Ureter (tissue), 1 donor: ENCODE measurements at regions not wholly inside any gene's neighbourhood (a gene's known extent, or its start where the extent isn't known, plus 50 kb on each side); places are given as distances from the start of the nearest gene placed in this dataset.
"Not testable (repeated sequence)": the region's sequence is repeated elsewhere in the genome, so short reads cannot be mapped to it uniquely, and the experiment has no call there.

ENCODE experiments used
- DNase-seq: peaks from one replicate; pipeline ENCODE4 v3.0.0-alpha.2; 2020; ENCODE audit warnings: low spot score
- donor health status: DM: yes; HTN: yes; CAD: no.

- no peak for DNase-seq
These were observed 328.4 kb downstream of the PAPSS1 start for GRCh38 chr4:107391630-107392028.

- DNase-seq, result no peak
These were observed 328.9 kb downstream of the PAPSS1 start for GRCh38 chr4:107391009-107391629.

GRCh38 chr4:107389965-107390364 is 330.1 kb downstream of the PAPSS1 start:
- DNase-seq, result no peak

- DNase-seq, result no peak
These were observed 331.2 kb downstream of the PAPSS1 start for GRCh38 chr4:107388736-107389274.

DNA sequence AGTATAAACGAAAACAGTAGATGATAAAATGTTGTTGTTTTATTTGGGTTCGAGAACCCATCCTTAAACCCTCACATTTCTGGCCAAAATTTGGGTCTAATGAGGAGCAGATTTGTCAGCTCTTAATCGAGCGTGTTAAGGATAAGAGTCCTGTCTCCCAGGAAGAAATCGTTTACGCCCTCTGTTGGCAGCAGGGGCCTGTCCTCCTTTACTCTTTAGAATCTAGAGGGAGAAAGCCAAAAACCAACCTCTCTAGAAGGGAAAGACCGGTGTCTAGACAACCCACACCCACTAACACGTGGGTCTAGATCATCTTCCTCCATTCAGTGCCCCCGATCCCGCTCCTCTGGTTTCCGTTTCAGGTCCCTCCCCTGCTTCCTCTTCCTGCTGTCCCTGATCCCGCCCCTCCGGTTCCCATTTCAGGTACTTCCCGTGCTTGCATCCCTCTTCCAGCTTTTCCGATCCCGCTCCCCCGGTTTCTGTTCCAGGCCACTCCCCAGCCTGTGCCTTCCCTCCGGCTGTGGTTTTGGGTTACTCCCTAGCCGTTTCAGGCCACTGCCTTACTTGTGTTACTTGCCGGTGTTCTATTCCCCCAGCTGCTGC is 339.1 kb downstream of the PAPSS1 start:
- no peak for DNase-seq

- DNase-seq, result no peak
These were observed 339.8 kb downstream of the PAPSS1 start for GRCh38 chr4:107380190-107380589.

DNA sequence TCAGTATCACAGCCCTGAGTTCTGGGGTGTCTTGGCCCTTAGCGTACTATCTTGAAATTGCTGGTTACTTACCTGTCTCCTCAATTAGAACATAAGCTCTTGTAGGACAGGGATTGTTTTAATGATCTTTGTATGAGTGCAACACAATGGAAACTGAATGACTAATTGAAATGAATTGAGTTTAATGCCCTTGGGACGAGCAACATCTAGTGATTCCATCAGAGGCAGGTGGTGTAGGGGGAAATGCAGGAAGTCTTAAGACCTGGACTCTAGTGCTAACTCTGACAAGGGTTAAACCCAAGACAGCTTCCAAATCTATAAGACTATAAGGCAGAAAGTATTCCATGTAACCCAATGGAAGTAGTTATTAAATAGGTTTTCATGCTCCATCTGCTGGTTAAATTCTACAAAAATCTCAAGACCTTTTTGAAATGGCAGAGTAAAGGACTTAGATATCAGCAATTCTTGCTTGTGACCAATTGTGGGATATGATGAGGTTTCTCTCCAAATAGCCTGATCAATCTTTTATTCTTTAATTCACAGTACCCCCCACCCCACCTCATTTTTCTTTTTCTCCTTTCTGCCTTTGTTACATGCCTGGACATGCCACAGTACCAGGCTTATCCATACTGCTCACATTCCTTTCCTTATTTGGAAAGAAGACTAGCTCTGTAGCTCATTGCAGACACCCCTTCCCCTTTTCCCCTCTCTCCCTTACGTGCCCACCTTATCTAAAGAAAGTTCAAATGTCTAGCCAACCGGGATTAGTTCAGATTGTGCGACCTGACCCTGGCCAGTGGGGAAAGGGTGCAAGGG is 340.8 kb downstream of the PAPSS1 start:
- DNase-seq, result no peak

GRCh38 chr4:107376293-107376692 is 340.2 kb upstream of the DKK2 start:
- no peak for DNase-seq

DNA sequence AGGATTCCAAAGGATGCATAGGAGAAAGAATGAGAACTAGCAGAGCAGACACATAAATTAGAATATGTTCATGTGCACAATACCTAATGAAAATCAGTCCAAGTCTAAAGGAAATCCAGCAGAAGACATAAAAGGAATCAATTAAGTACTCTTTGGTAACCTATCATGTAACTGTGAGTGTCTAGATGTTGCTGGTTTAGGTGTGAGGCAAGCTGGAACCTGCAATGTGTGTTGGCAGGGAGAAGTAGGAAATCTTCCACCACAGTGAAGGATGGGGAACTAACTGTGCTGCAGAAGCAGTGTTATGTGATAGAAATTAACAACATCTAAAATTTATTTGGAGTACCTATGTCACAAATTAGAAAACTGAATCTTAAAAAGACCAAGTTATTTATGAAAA is 330.8 kb upstream of the DKK2 start:
- no peak for DNase-seq

GRCh38 chr4:107366016-107366735 is 330.1 kb upstream of the DKK2 start:
- DNase-seq, result no peak

DNA sequence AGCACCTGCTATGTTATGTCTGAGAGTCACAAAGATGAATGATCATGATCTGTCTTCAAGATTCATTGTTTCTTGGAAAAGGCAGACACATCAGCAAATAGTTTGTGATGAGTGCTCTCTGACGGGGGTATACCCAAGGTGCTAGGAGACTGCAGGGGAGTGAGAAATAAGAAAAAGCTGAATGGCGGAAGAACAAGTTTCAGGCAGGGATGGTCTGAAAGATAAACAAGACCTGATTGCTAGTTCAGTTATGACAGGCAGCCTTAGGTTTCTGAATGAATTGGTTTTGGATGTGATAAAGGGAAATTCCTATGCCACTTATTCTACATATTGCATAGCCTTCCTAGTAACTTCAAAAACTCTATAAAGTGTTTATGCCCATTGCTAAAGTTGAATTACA is 327.0 kb upstream of the DKK2 start:
- no peak for DNase-seq

- no peak for DNase-seq
These were observed 323.1 kb upstream of the DKK2 start for GRCh38 chr4:107359208-107359607.

DNA sequence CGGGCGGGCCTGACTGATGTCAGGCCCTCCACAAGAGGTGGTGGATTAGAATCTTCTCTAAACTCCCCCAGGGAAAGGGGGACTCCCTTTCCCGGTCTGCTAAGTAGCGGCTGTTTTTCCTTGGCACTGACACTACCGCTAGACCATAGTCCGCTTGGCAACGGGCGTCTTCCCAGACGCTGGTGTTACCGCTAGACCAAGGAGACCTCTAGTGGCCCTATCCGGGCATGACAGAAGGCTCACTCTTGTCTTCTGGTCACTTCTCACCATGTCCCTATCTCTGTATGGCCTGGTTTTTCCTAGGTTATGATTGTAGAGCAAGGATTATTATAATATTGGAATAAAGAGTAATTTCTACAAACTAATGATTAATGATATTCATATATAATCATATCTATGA is 318.2 kb upstream of the DKK2 start:
- not testable (repeated sequence) for DNase-seq

- DNase-seq, result no peak
These were observed 315.1 kb upstream of the DKK2 start for GRCh38 chr4:107351196-107351595.

- DNase-seq, result no peak
These were observed 313.6 kb upstream of the DKK2 start for GRCh38 chr4:107349732-107350131.

DNA sequence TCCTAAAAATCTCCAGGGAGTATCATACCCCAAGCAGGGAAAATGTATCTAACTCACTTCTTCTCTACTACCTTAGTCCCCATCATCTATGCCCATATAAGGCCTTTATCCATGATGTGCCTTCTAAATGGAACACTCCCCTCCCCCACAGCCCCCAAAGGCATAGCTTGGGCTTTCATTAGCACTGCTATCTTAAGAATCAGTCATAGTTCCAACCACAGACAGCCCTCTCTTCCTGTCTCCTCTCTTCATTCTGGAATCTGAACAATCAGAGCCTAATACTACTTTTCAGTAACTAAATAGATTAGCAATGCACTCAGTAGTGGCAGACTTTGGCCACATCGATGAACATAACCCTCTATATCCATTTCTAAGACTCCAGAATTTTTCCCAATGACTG is 313.2 kb upstream of the DKK2 start:
- DNase-seq, result no peak

GRCh38 chr4:107348188-107349050 is 312.3 kb upstream of the DKK2 start:
- no peak for DNase-seq

GRCh38 chr4:107333518-107333917 is 297.4 kb upstream of the DKK2 start:
- DNase-seq, result no peak

DNA sequence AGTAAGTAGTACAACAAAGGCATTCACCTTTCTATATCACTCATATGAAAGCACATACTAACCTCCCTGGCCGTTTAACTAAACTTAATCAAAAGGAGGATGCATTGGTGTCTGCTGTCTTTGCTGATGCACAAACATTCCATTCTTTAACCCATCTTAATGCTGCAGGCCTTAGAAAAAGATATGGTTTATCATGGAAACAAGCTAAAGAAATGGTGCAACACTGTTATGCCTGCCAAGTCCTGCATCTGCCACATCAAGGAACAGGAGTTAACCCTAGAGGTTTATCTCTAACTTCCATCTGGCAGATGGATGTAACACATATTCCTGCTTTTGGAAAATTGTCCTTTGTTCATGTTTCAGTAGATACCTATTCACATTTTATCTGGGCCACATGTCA is 296.5 kb upstream of the DKK2 start:
- not testable (repeated sequence) for DNase-seq

- DNase-seq, result no peak
These were observed 294.8 kb upstream of the DKK2 start for GRCh38 chr4:107330916-107331315.

DNA sequence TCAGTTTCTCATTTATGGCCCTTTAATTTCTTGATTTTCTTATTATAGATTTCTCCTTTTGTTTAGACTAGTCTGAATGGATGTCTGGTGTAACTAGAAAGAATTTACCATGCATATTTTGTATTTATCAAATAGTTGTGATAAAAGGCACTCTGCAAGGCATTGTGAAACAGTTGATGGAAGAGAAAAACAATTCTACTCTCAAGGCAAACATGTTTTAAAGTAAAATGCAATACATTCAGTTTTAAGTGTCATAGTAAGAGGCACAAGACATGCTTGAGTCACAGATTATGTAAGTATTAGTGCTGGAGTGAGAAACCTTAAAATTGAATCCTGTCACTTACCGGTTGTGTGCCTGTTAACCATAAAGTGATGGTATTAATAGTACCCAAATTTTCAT is 283.3 kb upstream of the DKK2 start:
- DNase-seq, result no peak
